ENCODE measurements at regions not wholly inside any gene's neighbourhood (a gene's known extent, or its start where the extent isn't known, plus 50 kb on each side); places are given as distances from the start of the nearest gene placed in this dataset.

DNA sequence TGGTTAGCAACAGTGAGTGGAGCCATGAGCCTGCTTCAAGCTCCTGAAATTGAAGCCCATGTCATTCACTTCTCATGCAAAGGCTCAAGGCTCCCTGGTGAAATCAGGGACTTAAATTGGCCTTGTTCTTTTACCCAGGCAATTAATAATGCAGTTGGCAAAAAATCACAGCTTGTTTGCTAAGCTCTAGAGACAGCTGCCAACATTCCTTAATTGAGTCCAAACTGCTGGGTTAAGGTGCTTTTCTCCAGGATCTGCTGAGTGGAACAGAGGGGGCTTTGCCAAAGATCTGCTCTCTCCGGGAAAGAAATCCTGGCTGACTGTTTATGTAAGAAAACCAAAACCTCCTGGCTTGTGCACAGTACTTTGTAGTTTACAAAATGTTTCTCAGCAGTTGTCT is 257.6 kb upstream of the GHITM start:
- H3K4me1 ChIP-seq (ENCODE audit: control insufficient read depth, insufficient read depth, low read length), result peaks cover 7% of the 10 kb centered on the region
- H3K27me3 ChIP-seq (replicated peaks; ENCODE audit: control insufficient read depth, insufficient read depth, low read length), result no peaks in the 10 kb centered on the region
- H3K36me3 ChIP-seq (ENCODE audit: control insufficient read depth, insufficient read depth, low read length, severe bottlenecking), result no peaks in the 10 kb centered on the region
- peak; percentile 15 for DNase-seq (ENCODE audit: low read depth)
- H3K4me3 ChIP-seq (ENCODE audit: low read length), result no peak overlapping the region
- H3K9ac ChIP-seq (ENCODE audit: low read length), result no peak overlapping the region
- no peaks in the 10 kb centered on the region for H3K9me3 ChIP-seq (ENCODE audit: control insufficient read depth, low read length)

DNA sequence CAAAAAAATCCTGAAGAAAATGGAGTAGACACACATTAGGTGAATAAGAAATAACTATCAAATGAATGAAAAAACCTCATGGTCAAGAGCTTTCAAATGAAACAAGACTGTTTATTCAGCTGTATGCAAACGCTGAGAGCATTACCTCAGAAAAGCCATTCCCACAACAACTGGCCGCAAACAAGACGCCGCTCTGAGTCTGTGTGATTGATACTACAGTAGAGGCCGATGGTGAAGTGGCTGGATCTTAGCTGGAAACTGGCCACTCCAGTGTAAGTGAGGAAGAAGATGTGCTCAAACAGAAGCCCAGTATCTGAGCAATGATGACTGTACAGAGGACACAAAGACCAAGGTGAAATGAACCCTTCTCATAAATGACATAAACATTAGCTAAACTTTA is 252.4 kb upstream of the GHITM start:
- H3K9me3 ChIP-seq (ENCODE audit: control insufficient read depth, low read length), result no peaks in the 10 kb centered on the region
- H3K4me1 ChIP-seq (ENCODE audit: control insufficient read depth, insufficient read depth, low read length), result no peaks in the 10 kb centered on the region
- no peaks in the 10 kb centered on the region for H3K36me3 ChIP-seq (ENCODE audit: control insufficient read depth, insufficient read depth, low read length, severe bottlenecking)
- H3K4me3 ChIP-seq (ENCODE audit: low read length), result no peak overlapping the region
- no peaks in the 10 kb centered on the region for H3K27me3 ChIP-seq (replicated peaks; ENCODE audit: control insufficient read depth, insufficient read depth, low read length)
- no peak for DNase-seq (ENCODE audit: low read depth)
- no peak overlapping the region for H3K9ac ChIP-seq (ENCODE audit: low read length)

DNA sequence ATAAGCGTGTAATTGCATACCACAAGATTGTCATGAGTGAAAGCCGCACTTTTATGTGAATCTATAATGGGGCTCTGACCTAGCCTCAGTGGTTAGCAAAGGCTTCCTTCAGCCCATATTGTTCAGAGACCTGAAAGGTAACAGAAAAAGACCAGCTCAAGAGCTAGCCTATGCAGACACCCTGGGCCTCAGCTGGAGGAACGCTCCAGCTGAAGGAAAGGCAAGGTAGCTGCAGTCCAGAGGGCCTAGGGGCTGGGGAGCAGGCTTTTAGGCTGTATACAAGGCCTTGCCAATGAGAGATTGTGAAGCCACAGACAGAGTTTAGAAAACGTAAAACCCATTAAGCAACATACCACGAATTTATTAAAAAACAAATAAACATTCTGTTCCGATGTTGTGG is 246.6 kb upstream of the GHITM start:
- H3K27me3 ChIP-seq (replicated peaks; ENCODE audit: control insufficient read depth, insufficient read depth, low read length), result no peaks in the 10 kb centered on the region

DNA sequence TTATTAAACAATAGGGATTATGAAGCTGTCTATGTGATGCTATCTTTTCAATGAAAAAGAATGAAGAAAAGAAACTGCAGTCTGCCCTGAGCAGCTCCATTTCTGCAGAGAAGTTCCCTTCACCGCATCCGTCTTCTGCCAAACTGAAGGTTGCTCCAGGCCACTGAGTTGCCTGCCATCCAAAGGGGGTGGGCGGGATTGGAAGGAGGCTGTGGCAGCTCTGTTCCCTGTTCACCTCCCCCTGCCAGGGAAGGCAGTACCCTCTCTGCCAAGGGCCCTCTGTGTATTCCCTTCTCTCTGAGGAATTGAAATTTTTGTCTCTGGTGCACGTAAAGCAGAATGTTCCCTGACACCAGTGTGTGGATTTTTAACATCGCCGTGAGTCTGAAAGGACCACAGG is 243.1 kb upstream of the GHITM start:
- H3K9me3 ChIP-seq (ENCODE audit: control insufficient read depth, low read length), result no peaks in the 10 kb centered on the region
- H3K27me3 ChIP-seq (replicated peaks; ENCODE audit: control insufficient read depth, insufficient read depth, low read length), result no peaks in the 10 kb centered on the region
- no peaks in the 10 kb centered on the region for H3K4me1 ChIP-seq (ENCODE audit: control insufficient read depth, insufficient read depth, low read length)
- DNase-seq (ENCODE audit: low read depth), result no peak
- no peak overlapping the region for H3K4me3 ChIP-seq (ENCODE audit: low read length)
- H3K36me3 ChIP-seq (ENCODE audit: control insufficient read depth, insufficient read depth, low read length, severe bottlenecking), result no peaks in the 10 kb centered on the region
- no peak overlapping the region for H3K9ac ChIP-seq (ENCODE audit: low read length)

More for the DNA sequence above, 246.6 kb upstream of the GHITM start:
- H3K9me3 ChIP-seq (ENCODE audit: control insufficient read depth, low read length), result no peaks in the 10 kb centered on the region
- DNase-seq (ENCODE audit: low read depth), result no peak
- H3K36me3 ChIP-seq (ENCODE audit: control insufficient read depth, insufficient read depth, low read length, severe bottlenecking), result no peaks in the 10 kb centered on the region
- no peak overlapping the region for H3K9ac ChIP-seq (ENCODE audit: low read length)
- H3K4me1 ChIP-seq (ENCODE audit: control insufficient read depth, insufficient read depth, low read length), result no peaks in the 10 kb centered on the region
- no peak overlapping the region for H3K4me3 ChIP-seq (ENCODE audit: low read length)

DNA sequence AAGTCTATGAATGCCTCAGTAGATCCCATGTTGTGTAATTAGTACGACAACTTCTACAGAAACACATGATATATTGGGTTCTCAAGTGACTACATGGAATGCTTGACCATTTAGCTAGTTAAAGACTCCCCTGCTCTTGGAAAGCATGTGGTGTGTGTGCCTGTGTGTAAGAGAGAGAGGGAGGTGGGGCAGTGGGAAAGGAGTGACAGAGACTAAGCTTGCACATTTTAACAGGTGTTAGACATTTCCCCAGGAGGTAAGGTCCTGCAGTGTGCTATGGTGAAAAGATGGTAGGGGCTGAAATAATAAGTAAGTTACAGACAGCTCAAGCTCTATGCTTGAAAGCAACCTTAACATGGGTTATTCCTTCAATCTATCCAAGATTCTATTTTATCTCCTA is 241.7 kb upstream of the GHITM start:
- H3K9me3 ChIP-seq (ENCODE audit: control insufficient read depth, low read length), result no peaks in the 10 kb centered on the region
- H3K4me1 ChIP-seq (ENCODE audit: control insufficient read depth, insufficient read depth, low read length), result no peaks in the 10 kb centered on the region
- no peak overlapping the region for H3K9ac ChIP-seq (ENCODE audit: low read length)
- no peaks in the 10 kb centered on the region for H3K36me3 ChIP-seq (ENCODE audit: control insufficient read depth, insufficient read depth, low read length, severe bottlenecking)
- no peak for DNase-seq (ENCODE audit: low read depth)
- no peaks in the 10 kb centered on the region for H3K27me3 ChIP-seq (replicated peaks; ENCODE audit: control insufficient read depth, insufficient read depth, low read length)
- H3K4me3 ChIP-seq (ENCODE audit: low read length), result no peak overlapping the region

DNA sequence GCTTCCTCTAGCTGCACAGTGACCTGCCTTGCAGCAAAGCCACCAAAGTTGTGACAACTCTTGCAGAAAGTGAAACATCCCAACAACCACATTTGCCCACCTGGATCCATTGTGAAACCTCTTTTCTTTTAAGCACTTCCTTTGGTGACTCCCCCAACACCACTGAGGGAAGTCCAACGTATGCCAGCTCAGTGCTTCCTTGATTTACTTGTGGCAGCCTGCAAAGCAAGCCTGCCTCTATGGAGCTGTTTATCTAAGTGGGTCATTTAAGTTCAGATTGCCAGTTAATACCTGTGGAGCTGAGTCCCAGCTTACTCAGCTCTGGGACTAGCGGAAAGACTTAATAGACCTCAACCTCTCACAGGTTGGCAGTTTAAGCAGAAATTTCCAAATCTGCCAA is 230.8 kb upstream of the GHITM start:
- no peak for DNase-seq (ENCODE audit: low read depth)
- Histone ChIP-seq H3K9ac (ENCODE audit: low read length) (no peak overlapping the region), H3K36me3 (ENCODE audit: control insufficient read depth, insufficient read depth, low read length, severe bottlenecking) (no peaks in the 10 kb centered on the region), H3K4me1 (ENCODE audit: control insufficient read depth, insufficient read depth, low read length) (no peaks in the 10 kb centered on the region), H3K4me3 (ENCODE audit: low read length) (no peak overlapping the region), H3K9me3 (ENCODE audit: control insufficient read depth, low read length) (no peaks in the 10 kb centered on the region), H3K27me3 (replicated peaks; ENCODE audit: control insufficient read depth, insufficient read depth, low read length) (peaks cover 5% of the 10 kb centered on the region)

DNA sequence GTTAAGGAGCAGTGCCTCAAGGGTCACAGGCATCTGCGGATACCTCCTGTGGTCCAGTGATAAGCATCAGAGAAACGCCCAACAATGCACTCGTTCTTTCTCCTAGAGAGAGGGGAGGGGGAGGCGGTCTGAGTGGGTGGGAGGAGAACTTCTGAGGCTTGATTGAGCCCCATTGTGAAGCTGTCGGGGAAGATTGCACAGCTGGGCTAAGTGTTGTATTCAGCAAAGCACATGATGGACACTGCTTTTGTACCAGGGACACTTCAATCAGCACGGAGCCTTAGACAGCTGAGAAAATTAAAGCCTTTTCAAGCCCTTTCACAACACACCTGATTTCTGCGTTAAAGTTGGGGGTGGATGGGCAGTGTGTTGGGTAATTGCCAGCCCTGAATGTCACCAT is 230.3 kb upstream of the GHITM start:
- H3K27me3 ChIP-seq (replicated peaks; ENCODE audit: control insufficient read depth, insufficient read depth, low read length), result peaks cover 5% of the 10 kb centered on the region
- no peaks in the 10 kb centered on the region for H3K9me3 ChIP-seq (ENCODE audit: control insufficient read depth, low read length)
- no peak overlapping the region for H3K9ac ChIP-seq (ENCODE audit: low read length)
- no peaks in the 10 kb centered on the region for H3K36me3 ChIP-seq (ENCODE audit: control insufficient read depth, insufficient read depth, low read length, severe bottlenecking)
- H3K4me3 ChIP-seq (ENCODE audit: low read length), result no peak overlapping the region
- DNase-seq (ENCODE audit: low read depth), result no peak
- no peaks in the 10 kb centered on the region for H3K4me1 ChIP-seq (ENCODE audit: control insufficient read depth, insufficient read depth, low read length)

GRCh38 chr10:83915801-83916200 is 223.5 kb upstream of the GHITM start:
- Histone ChIP-seq H3K36me3 (ENCODE audit: control insufficient read depth, insufficient read depth, low read length, severe bottlenecking) (no peaks in the 10 kb centered on the region), H3K27me3 (replicated peaks; ENCODE audit: control insufficient read depth, insufficient read depth, low read length) (peaks cover 4% of the 10 kb centered on the region), H3K4me1 (ENCODE audit: control insufficient read depth, insufficient read depth, low read length) (peaks cover 3% of the 10 kb centered on the region), H3K9ac (ENCODE audit: low read length) (no peak overlapping the region), H3K4me3 (ENCODE audit: low read length) (no peak overlapping the region), H3K9me3 (ENCODE audit: control insufficient read depth, low read length) (no peaks in the 10 kb centered on the region)
- no peak for DNase-seq (ENCODE audit: low read depth)

DNA sequence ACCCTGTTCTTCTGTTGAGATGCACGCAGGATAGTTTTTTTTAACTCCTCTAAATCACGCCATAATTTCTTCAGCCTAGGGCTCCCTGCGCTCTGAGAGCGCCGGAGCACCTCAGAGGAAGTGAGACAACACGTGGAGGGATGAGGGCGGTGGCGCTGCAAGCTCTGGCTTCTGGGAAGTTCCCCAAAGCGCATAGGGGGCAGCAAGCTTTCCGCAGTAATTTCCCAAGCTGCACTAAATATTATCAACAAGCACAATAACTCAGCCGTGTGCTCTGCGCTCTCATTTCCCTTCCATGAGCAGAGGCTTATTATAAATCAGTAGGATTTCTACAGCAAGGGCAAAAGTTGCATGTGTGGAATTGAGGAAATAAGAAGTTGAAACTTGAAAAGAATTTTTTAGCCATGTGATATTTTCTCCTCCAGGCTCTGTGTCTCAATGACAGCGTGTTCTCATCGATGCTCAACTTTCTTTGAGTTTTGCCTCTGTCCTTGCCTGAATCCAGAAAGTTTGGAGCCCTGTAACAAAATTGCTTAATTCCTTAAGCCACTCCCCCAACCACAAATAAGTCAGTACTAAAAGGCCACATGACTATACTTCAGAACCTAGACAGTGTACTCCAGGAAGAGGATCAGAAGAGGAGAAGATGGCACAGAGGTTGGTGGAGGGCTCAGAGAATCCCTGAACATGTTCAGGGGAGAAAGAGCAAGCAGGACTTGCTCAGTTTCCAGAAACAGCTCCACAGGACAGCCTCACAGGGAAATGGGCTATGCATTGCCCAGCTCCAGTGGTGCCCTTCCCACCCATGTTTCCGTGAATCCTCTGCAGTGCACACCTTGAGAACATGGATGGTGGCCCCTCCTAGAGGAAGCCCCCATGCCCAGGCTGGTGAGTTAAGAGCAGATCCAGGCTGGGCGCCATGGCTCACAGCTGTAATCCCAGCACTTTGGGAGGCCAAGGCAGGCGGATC is 221.5 kb upstream of the GHITM start:
- no peaks in the 10 kb centered on the region for H3K36me3 ChIP-seq (ENCODE audit: control insufficient read depth, insufficient read depth, low read length, severe bottlenecking)
- H3K4me1 ChIP-seq (ENCODE audit: control insufficient read depth, insufficient read depth, low read length), result peaks cover 3% of the 10 kb centered on the region
- H3K27me3 ChIP-seq (replicated peaks; ENCODE audit: control insufficient read depth, insufficient read depth, low read length), result no peaks in the 10 kb centered on the region
- peak overlapping the region; percentile 48 for H3K4me3 ChIP-seq (ENCODE audit: low read length)
- DNase-seq (ENCODE audit: low read depth), result no peak
- no peak overlapping the region for H3K9ac ChIP-seq (ENCODE audit: low read length)
- H3K9me3 ChIP-seq (ENCODE audit: control insufficient read depth, low read length), result no peaks in the 10 kb centered on the region

- no peaks in the 10 kb centered on the region for H3K36me3 ChIP-seq (ENCODE audit: control insufficient read depth, insufficient read depth, low read length, severe bottlenecking)
- H3K4me1 ChIP-seq (ENCODE audit: control insufficient read depth, insufficient read depth, low read length), result peaks cover 3% of the 10 kb centered on the region
- no peak for DNase-seq (ENCODE audit: low read depth)
- H3K9me3 ChIP-seq (ENCODE audit: control insufficient read depth, low read length), result no peaks in the 10 kb centered on the region
- no peak overlapping the region for H3K9ac ChIP-seq (ENCODE audit: low read length)
- H3K4me3 ChIP-seq (ENCODE audit: low read length), result no peak overlapping the region
- H3K27me3 ChIP-seq (replicated peaks; ENCODE audit: control insufficient read depth, insufficient read depth, low read length), result no peaks in the 10 kb centered on the region
These were observed 220.1 kb upstream of the GHITM start for GRCh38 chr10:83919187-83919586.

DNA sequence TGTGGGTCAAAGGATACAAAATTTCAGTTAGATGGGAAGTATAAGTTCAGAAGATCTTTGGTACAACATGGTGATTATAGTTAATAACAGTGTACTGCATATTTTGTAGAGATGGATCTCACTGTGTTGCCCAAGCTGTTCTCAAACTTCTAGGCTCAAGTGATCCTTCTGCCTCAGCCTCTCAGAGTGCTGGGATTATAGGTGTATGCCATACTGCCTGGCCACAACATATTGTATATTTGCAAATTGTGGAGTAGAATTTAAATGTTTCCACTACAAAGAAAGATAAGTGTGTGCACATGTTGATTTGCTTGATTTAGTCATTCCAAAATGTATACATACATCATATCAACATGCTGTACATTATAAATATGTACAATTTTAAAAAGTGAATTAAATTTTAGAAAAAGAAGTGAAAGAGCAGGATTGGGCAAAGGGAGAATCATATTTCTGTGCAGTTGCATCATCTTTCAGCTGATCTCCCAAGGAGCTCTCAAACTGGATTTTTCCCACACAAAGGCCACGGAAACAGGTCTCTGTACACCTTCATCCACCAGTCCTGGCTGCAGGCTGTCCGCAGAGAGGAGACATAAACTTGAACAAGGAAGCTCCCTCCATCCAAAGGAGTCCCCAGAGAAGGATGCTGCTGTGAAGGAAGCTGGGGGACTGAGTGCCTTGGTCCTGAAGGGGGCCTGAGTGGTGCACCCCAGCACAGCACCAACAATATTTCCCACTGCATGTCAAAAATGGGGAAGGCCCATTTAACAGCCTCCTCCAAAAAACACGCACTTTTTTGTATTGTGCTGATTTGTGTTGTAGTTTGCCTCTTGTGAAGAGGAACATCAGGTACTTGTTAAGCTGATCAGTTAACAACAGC is 217.1 kb upstream of the GHITM start:
- peaks cover 4% of the 10 kb centered on the region for H3K27me3 ChIP-seq (replicated peaks; ENCODE audit: control insufficient read depth, insufficient read depth, low read length)
- H3K36me3 ChIP-seq (ENCODE audit: control insufficient read depth, insufficient read depth, low read length, severe bottlenecking), result no peaks in the 10 kb centered on the region
- no peaks in the 10 kb centered on the region for H3K9me3 ChIP-seq (ENCODE audit: control insufficient read depth, low read length)
- no peak overlapping the region for H3K9ac ChIP-seq (ENCODE audit: low read length)
- H3K4me1 ChIP-seq (ENCODE audit: control insufficient read depth, insufficient read depth, low read length), result peaks cover 3% of the 10 kb centered on the region
- no peak overlapping the region for H3K4me3 ChIP-seq (ENCODE audit: low read length)
- peak; percentile 50 for DNase-seq (ENCODE audit: low read depth)
